HG02642 (cell line): ENCODE measurements at regions not wholly inside any gene's neighbourhood (a gene's known extent, or its start where the extent isn't known, plus 50 kb on each side); places are given as distances from the start of the nearest gene placed in this dataset.

Experiments
- ATAC-seq: cut with Tn5 transposase; IDR thresholded peaks from one replicate; pipeline ENCODE4 v1.9.1; 2021; ENCODE audit warnings: mild to moderate bottlenecking; ENCODE audit not compliant: unreplicated experiment, poor library complexity

- no peak for ATAC-seq
Measured at GRCh38 chr16:86432691-86433090, 77.6 kb upstream of the FOXF1 start.

DNA sequence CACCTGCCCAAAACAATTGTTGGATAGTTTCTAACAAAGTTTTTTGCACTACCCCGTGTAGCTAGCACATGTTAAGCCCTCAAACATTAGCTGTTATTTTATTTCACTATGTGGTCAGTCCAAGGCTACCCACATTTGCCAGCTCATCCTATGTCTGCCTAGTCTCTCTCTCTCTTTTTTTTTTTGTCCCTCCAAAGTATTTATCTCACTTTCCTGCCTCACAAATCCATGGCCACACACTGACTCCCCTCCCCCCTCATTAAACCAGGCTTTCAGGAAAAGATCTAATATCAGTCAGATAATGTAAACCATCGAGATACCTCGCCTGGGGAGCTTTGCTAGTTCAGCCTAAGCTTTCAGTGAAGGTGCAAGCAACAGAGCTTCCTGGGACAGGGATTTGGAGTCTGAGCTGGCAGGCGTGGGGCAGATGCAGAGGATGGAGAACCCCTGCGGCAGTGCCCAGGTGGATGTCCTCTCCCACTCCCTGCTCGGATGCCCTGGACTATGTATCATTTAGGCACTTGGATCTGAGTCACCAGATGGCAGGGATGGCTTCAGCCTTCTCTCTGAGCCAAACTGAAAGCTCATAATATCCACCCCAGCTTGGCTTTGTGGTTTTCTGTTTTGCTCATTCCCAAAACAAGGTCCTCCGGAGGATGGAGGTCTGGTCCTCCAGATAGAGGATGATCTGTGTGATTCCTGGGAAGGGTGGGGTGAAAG, 73.7 kb upstream of the FOXF1 start:
- ATAC-seq, result no peak

DNA sequence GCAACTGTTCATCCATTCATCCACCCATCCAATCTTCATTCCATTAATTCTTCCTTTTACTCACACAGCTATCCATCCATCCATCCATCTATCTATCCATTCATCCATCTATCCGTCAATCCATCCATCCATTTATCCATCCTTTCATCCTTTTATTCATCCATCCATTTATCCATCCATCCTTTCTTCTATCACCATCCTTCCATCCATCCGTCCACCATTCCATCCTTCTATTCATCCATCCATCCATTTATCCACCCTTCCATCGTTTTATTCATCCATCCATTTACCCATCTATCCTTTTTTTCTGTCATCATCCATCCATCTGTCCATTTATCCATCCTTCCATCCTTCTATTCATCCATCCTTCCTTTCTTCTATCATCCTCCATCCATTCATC, 73.0 kb upstream of the FOXF1 start:
- no peak for ATAC-seq

DNA sequence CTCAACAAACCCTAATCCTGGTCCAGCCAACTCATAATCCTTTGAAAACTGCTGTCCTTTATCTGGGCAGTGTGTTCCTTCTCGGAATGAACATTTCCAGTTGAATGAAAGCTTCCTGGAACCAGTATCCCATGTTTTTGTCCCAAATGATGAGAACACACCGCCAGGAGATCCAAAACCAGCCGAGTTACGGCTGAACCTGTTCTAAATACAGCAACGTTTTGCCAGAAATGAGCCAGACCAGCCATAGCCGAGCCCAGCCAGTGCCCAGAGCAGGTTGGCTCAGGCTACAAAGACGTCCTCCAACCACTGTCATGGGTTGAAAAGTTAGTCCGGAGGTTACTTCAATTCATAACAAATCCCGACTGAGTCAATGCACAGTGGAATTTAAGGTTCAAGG, 67.6 kb upstream of the FOXF1 start:
- no peak for ATAC-seq

- ATAC-seq, result no peak
Measured at GRCh38 chr16:86443508-86444147, 66.7 kb upstream of the FOXF1 start.

GRCh38 chr16:86444261-86444660, 66.1 kb upstream of the FOXF1 start:
- ATAC-seq, result no peak

- ATAC-seq, result no peak
Measured at GRCh38 chr16:86444661-86445060, 65.7 kb upstream of the FOXF1 start.

DNA sequence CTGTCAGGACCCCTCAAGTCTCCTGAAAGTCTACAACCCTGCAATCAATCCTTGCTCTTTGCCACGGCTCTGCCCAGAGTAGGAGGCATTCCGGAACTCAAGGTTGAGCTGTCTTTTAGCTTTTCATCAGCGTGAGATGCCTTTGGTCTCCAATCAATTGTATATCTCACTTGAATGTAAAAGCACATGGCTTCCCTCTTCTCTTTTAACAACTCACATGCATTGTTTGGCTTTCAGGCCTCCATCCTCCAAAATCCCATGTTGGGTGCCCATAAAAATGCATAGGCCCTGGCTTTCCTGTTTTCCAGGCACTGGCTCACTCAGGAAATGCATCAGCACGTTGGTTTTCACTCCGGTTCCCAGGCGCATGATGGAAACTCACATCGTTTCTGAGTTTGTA, 64.0 kb upstream of the FOXF1 start:
- ATAC-seq, result no peak

DNA sequence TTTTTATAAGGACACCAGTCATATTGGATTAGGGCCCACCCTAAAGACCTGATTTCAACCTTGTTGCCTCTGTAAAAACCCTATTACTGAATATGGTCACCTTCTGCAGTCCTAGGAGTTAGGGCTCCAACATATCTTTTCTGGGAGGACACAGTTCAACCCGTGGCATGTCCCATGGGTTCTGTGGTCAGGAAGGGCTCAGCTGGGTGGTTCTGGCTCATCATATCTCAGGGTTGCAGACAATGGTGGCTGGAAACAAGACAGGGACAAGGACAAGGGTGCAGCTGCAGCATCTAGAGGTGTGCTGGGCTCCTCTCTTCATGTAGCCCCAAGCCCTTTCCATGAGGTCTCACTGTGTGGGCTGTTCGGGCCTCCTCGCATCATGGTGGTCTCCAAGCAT, 63.1 kb upstream of the FOXF1 start:
- ATAC-seq, result no peak

DNA sequence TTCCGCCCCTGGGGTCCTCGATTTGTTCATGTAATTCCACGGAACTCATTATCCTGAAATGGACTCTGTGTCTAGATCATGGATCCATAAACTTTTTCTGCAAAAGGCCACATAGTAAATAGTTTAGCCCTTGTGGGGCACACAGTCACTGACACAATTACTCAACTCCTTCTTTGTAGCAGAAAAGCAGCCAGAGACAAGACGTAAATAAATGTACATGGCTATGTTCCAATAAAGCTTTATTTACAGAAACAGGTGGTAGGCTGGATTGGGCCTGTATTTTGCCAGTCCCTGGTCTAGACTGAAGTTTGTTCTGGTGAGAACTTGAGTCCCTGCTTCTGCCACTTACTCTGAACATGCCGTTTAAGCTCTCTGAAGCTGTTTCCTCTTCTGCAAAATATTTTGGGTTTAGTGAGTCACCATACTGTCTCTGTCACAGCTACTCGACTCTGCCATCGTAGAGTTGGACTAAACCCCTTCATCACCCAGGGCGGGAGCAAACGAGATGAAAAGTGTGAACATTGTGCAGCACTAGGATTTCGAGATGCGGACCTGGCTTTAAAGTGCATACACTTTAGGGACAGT, 61.9 kb upstream of the FOXF1 start:
- ATAC-seq, result no peak

- no peak for ATAC-seq
Measured at GRCh38 chr16:86449446-86450095, 60.8 kb upstream of the FOXF1 start.

- no peak for ATAC-seq
Measured at GRCh38 chr16:86450691-86451090, 59.6 kb upstream of the FOXF1 start.

DNA sequence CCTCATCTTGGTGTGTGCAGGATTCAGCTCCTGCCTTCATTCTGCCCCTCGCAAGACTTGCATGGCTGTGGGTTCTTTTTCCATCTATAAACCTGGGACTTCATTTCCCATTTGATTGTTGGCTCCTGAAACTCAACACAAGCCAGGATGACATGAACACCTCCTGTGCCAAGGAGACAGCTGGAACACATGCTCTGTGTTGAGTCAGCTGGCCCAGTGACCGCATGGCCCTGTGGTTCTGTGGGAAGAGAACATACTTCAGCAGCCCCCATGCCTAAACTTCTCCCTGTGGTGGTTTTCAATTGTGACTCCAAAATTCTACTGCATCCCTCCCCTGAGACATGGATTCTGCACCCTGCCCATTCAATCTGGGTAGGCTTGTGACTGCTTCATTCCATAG, 57.9 kb upstream of the FOXF1 start:
- no peak for ATAC-seq

GRCh38 chr16:86455116-86455515, 55.2 kb upstream of the FOXF1 start:
- no peak for ATAC-seq

- no peak for ATAC-seq
Measured at GRCh38 chr16:86455640-86456039, 54.7 kb upstream of the FOXF1 start.

DNA sequence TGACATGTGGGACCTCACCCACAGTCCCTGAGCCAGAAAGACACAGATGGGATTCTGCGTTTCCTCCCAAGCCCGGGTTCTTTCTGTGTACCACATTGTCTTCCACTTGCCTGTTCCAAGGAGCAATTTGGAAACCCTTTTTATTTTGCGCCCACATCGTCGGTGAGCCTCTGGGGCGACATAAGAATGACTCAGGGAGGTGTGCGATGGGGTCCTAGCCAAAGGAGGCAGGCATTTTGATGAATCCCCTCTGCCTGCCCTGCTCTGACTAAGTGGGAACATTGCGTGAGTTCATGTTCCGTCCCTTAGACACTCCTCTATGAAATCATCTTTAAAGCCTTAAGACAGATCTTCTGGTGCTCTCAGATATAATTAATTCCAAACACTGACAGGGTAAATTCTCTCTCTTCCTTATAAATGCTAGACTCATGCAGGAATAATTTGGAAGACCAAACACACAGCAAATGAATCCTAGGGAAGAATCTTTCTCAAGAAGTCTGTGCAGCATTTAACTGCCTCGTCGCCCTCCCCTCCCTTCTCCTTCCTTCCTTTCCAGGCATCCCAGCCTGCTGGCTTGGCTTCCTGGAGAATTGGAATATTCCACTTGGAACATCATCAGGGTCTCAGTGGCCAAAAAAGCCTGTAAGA, 52.7 kb upstream of the FOXF1 start:
- ATAC-seq, result no peak

GRCh38 chr16:86458149-86458777, 52.1 kb upstream of the FOXF1 start:
- no peak for ATAC-seq

GRCh38 chr16:86459266-86459665, 51.1 kb upstream of the FOXF1 start:
- no peak for ATAC-seq
